H9 (cell line): ENCODE measurements at regions not wholly inside any gene's neighbourhood (a gene's known extent, or its start where the extent isn't known, plus 50 kb on each side); places are given as distances from the start of the nearest gene placed in this dataset.

ENCODE experiments used
- DNase-seq: peaks from one replicate; pipeline ENCODE4 v3.0.0-alpha.2; 2017
- H2AFZ ChIP-seq: one replicate; pipeline ENCODE4 v1.6.1; 2013; ENCODE audit warnings: mild to moderate bottlenecking, low read length, control low read depth, moderate library complexity
- H2AK5ac ChIP-seq: 2 replicates; pipeline ENCODE4 v1.6.1; 2013; ENCODE audit warnings: low read length, control low read depth, mixed read lengths; ENCODE audit not compliant: insufficient read length
- H2BK120ac ChIP-seq: one replicate; pipeline ENCODE4 v1.6.1; 2013; ENCODE audit warnings: low read depth, mild to moderate bottlenecking, low read length, control low read depth, inconsistent platforms; ENCODE audit not compliant: poor library complexity, severe bottlenecking
- H2BK12ac ChIP-seq: 2 replicates; pipeline ENCODE4 v1.6.1; 2013; ENCODE audit warnings: low read length, control low read depth, mixed read lengths, low read depth; ENCODE audit not compliant: insufficient read length
- H2BK15ac ChIP-seq: 2 replicates; pipeline ENCODE4 v1.6.1; 2013; ENCODE audit warnings: low read depth, low read length, control low read depth
- H2BK20ac ChIP-seq: one replicate; pipeline ENCODE4 v1.6.1; 2013; ENCODE audit warnings: low read depth, mild to moderate bottlenecking, low read length, control low read depth, inconsistent platforms; ENCODE audit not compliant: poor library complexity, severe bottlenecking
- H2BK5ac ChIP-seq: 2 replicates; pipeline ENCODE4 v1.6.1; 2013; ENCODE audit warnings: low read length, control low read depth, mixed read lengths; ENCODE audit not compliant: insufficient read length
- H3K14ac ChIP-seq: 2 replicates; pipeline ENCODE4 v1.6.1; 2013; ENCODE audit warnings: low read length, control low read depth; ENCODE audit not compliant: insufficient read depth
- H3K18ac ChIP-seq: 2 replicates; pipeline ENCODE4 v1.6.1; 2013; ENCODE audit warnings: low read depth, mild to moderate bottlenecking, mixed read lengths, low read length, control low read depth; ENCODE audit not compliant: insufficient read length
- H3K23ac ChIP-seq: 2 replicates; pipeline ENCODE4 v1.6.1; 2013; ENCODE audit warnings: low read length, control low read depth, mixed read lengths, low read depth; ENCODE audit not compliant: insufficient read length
- H3K23me2 ChIP-seq: 2 replicates; pipeline ENCODE4 v1.6.1; 2013; ENCODE audit warnings: low read depth, mild to moderate bottlenecking, mixed read lengths, low read length, control low read depth; ENCODE audit not compliant: insufficient read length, poor library complexity, severe bottlenecking
- H3K27ac ChIP-seq: 2 replicates; pipeline ENCODE4 v1.5.1; 2013; ENCODE audit warnings: low read length, control low read depth, mixed read lengths, low read depth; ENCODE audit not compliant: insufficient read length
- H3K27me3 ChIP-seq: 2 replicates; pipeline ENCODE4 v1.6.1; 2013; ENCODE audit warnings: low read length, control low read depth, inconsistent platforms; ENCODE audit not compliant: insufficient read depth
- H3K4ac ChIP-seq: 2 replicates; pipeline ENCODE4 v1.6.1; 2013; ENCODE audit warnings: low read depth, mild to moderate bottlenecking, control low read depth, inconsistent platforms, low read length, moderate library complexity
- H3K4me1 ChIP-seq: 2 replicates; pipeline ENCODE4 v1.6.1; 2013; ENCODE audit warnings: low read length, control low read depth, inconsistent platforms; ENCODE audit not compliant: insufficient read depth
- H3K4me2 ChIP-seq: 2 replicates; pipeline ENCODE4 v1.6.1; 2013; ENCODE audit warnings: low read length, control low read depth, mixed read lengths; ENCODE audit not compliant: insufficient read length, insufficient read depth
- H3K56ac ChIP-seq: 2 replicates; pipeline ENCODE4 v1.6.1; 2013; ENCODE audit warnings: low read depth, mild to moderate bottlenecking, mixed read lengths, low read length, control low read depth; ENCODE audit not compliant: insufficient read length
- H3K79me1 ChIP-seq: 2 replicates; pipeline ENCODE4 v1.6.1; 2013; ENCODE audit warnings: low read depth, mild to moderate bottlenecking, moderate library complexity, low read length, control low read depth, inconsistent platforms; ENCODE audit not compliant: insufficient read depth, poor library complexity, severe bottlenecking
- H3K79me2 ChIP-seq: 2 replicates; pipeline ENCODE4 v1.6.1; 2013; ENCODE audit warnings: low read length, control low read depth, inconsistent platforms; ENCODE audit not compliant: insufficient read depth
- H3K9ac ChIP-seq: 2 replicates; pipeline ENCODE4 v1.6.1; 2013; ENCODE audit warnings: low read length, control low read depth, mixed read lengths; ENCODE audit not compliant: insufficient read length; ENCODE audit errors: extremely low read depth
- H3K9me3 ChIP-seq: one replicate; pipeline ENCODE4 v1.6.1; 2013; ENCODE audit warnings: low read depth, low read length, inconsistent platforms; ENCODE audit not compliant: control insufficient read depth
- H3T11ph ChIP-seq: one replicate; pipeline ENCODE4 v1.6.1; 2013; ENCODE audit warnings: mild to moderate bottlenecking, low read length, control low read depth, inconsistent platforms
- H4K20me1 ChIP-seq: one replicate; pipeline ENCODE4 v1.6.1; 2013; ENCODE audit not compliant: control insufficient read depth, insufficient read length, insufficient read depth
- H4K5ac ChIP-seq: 2 replicates; pipeline ENCODE4 v1.6.1; 2013; ENCODE audit warnings: low read depth, mild to moderate bottlenecking, mixed read lengths, low read length, control low read depth; ENCODE audit not compliant: insufficient read length
- H4K8ac ChIP-seq: replicated peaks from 2 replicates; pipeline ENCODE4 v1.6.1; 2013; ENCODE audit warnings: low read length, control low read depth, mixed read lengths, low read depth; ENCODE audit not compliant: insufficient read length
- H4K91ac ChIP-seq: 2 replicates; pipeline ENCODE4 v1.6.1; 2013; ENCODE audit warnings: low read depth, mild to moderate bottlenecking, moderate library complexity, mixed read lengths, low read length, control low read depth; ENCODE audit not compliant: insufficient read length
- H3K27ac Mint-ChIP-seq, 3 experiments: 2 replicates in 2 of 3; 3 replicates in 1 of 3; pipeline ENCODE4 v1.8.0; 2020 to 2021; ENCODE audit warnings: mixed read lengths in 3 of 3, mild to moderate bottlenecking in 1 of 3, moderate library complexity in 1 of 3
- H3K27me3 Mint-ChIP-seq: 2 replicates; pipeline ENCODE4 v1.8.0; 2021; ENCODE audit warnings: low read depth, mild to moderate bottlenecking, moderate library complexity, mixed read lengths
- H3K36me3 Mint-ChIP-seq, 3 experiments: 2 replicates in 2 of 3; 3 replicates in 1 of 3; pipeline ENCODE4 v1.8.0; 2020 to 2021; ENCODE audit warnings: low read depth in 3 of 3, mixed read lengths in 3 of 3; ENCODE audit not compliant: insufficient read depth in 1 of 3
- H3K4me1 Mint-ChIP-seq, 2 experiments: 2 replicates each; pipeline ENCODE4 v1.8.0; 2020; ENCODE audit warnings: mixed read lengths in 2 of 2
- H3K4me3 Mint-ChIP-seq, 2 experiments: 2 replicates in 1 of 2; 3 replicates in 1 of 2; pipeline ENCODE4 v1.8.0; 2020 to 2021; ENCODE audit warnings: mild to moderate bottlenecking in 2 of 2, mixed read lengths in 2 of 2, moderate library complexity in 1 of 2
- H3K9me3 Mint-ChIP-seq, 2 experiments: 2 replicates in 1 of 2; 3 replicates in 1 of 2; pipeline ENCODE4 v1.8.0; 2020; ENCODE audit warnings: mild to moderate bottlenecking in 2 of 2, mixed read lengths in 2 of 2, moderate library complexity in 1 of 2
- CTCF ChIP-seq: fragments of 200-600 bp; sonication (generic); conservative IDR thresholded peaks from 3 replicates; pipeline ENCODE4 v1.8.0; 2021; ENCODE audit warnings: antibody characterized with exemption, mild to moderate bottlenecking
- WGBS: extraction: QIAGEN DNeasy Blood & Tissue Kit; methylation state at CpG from one replicate; pipeline ENCODE4 v1.1.7; 2013; ENCODE audit warnings: missing lambda C conversion rate, low lambda C conversion rate, mixed read lengths; ENCODE audit not compliant: insufficient read length; ENCODE audit errors: extremely low coverage; 5-methylcytosine and 5-hydroxymethylcytosine counted together

- Histone ChIP-seq H2BK120ac (no peak overlapping the region), H3K4ac (no peak overlapping the region), H3K27me3 (no peaks in the 10 kb centered on the region), H4K20me1 (no peaks in the 10 kb centered on the region), H2BK20ac (no peak overlapping the region), H3K18ac (no peak overlapping the region), H3K79me1 (no peaks in the 10 kb centered on the region), H3K79me2 (no peaks in the 10 kb centered on the region), H2AFZ (no peak overlapping the region), H4K8ac (no peak overlapping the region), H3K27ac (no peak overlapping the region), H3K56ac (no peak overlapping the region), H3K23me2 (no peaks in the 10 kb centered on the region), H2BK12ac (no peak overlapping the region), H2AK5ac (no peak overlapping the region), H2BK15ac (no peak overlapping the region), H4K91ac (no peak overlapping the region), H2BK5ac (no peak overlapping the region), H4K5ac (no peak overlapping the region), H3K4me2 (no peak overlapping the region), H3K9me3 (no peaks in the 10 kb centered on the region), H3K9ac (no peak overlapping the region), H3K4me1 (no peaks in the 10 kb centered on the region), H3K14ac (no peak overlapping the region), H3K23ac (no peak overlapping the region), H3T11ph (no peak overlapping the region)
- no CpG with 5 or more reads among the region's 3 CpGs for WGBS
- Mint-ChIP-seq H3K36me3 (peaks cover 5 to 23% (median 14%) of the 10 kb centered on the region in 3 experiments; a peak in 6 of 7 replicates), H3K27me3 (no peaks in the 10 kb centered on the region; the same call in 1 of the 2 replicates), H3K4me3 (no peak overlapping the region), H3K27ac (no peak overlapping the region), H3K4me1 (no peaks in the 10 kb centered on the region), H3K9me3 (peaks cover 13 to 18% of the 10 kb centered on the region in 2 experiments)
- no peak for DNase-seq
- no peak for TF ChIP-seq CTCF
Observed at GRCh38 chr3:24781454-24781853, 286.8 kb upstream of the THRB start.
